ENCODE measurements at regions not wholly inside any gene's neighbourhood (a gene's known extent, or its start where the extent isn't known, plus 50 kb on each side); places are given as distances from the start of the nearest gene placed in this dataset.

DNA sequence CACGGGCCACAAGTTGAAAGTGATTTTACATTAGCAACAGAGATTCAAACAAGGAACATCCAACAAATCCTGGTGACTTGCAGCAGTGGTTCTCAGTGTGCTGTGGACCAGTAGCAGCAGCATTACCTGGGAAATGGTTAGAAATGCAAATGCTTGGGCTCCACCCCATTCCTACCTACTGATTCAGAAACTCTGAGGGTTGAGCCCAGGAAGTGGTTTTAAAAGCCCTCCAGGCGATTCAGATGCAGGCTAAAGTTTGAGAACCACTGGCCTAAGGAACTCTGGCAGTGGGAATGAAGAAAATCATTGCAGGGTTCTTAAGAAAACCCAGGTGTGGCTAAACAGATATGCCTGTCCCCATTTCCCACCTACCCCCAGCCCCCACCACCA, 398.8 kb downstream of the ENC1 start:
- TF ChIP-seq CTCF (conservative IDR thresholded peaks at IDR 0.05; ENCODE audit: low read depth, low read length) (no peak), EZH2 (IDR thresholded peaks at IDR 0.05; ENCODE audit: borderline replicate concordance, low read depth, low read length, poor library complexity, severe bottlenecking) (no peak)
